GM18502 (cell line): ENCODE measurements at regions not wholly inside any gene's neighbourhood (a gene's known extent, or its start where the extent isn't known, plus 50 kb on each side); places are given as distances from the start of the nearest gene placed in this dataset.

ENCODE experiments used
- ATAC-seq: cut with Tn5 transposase; IDR thresholded peaks from one replicate; pipeline ENCODE4 v1.9.1; 2021; ENCODE audit warnings: mild to moderate bottlenecking; ENCODE audit not compliant: unreplicated experiment, poor library complexity

GRCh38 chr9:120230227-120230626, 349.7 kb downstream of the CDK5RAP2 start:
- no peak for ATAC-seq

- no peak for ATAC-seq
These were observed 358.1 kb downstream of the CDK5RAP2 start for GRCh38 chr9:120221844-120222243.

- ATAC-seq: no peak
These were observed 365.6 kb downstream of the CDK5RAP2 start for GRCh38 chr9:120214332-120214731.

- peak; percentile 16 for ATAC-seq
These were observed 367.1 kb downstream of the CDK5RAP2 start for GRCh38 chr9:120212853-120213200.

GRCh38 chr9:120212153-120212852, 367.7 kb downstream of the CDK5RAP2 start:
- peak; percentile 84 for ATAC-seq

- ATAC-seq: no peak
These were observed 369.7 kb downstream of the CDK5RAP2 start for GRCh38 chr9:120210274-120210673.

GRCh38 chr9:120202856-120203654, 376.9 kb downstream of the CDK5RAP2 start:
- ATAC-seq: no peak

- ATAC-seq: no peak
These were observed 381.9 kb downstream of the CDK5RAP2 start for GRCh38 chr9:120198027-120198426.

- ATAC-seq: no peak
These were observed 382.4 kb downstream of the CDK5RAP2 start for GRCh38 chr9:120197605-120198004.

- no peak for ATAC-seq
These were observed 388.8 kb downstream of the CDK5RAP2 start for GRCh38 chr9:120191141-120191540.

GRCh38 chr9:120187758-120188157, 392.2 kb downstream of the CDK5RAP2 start:
- no peak for ATAC-seq

- ATAC-seq: no peak
These were observed 393.7 kb downstream of the CDK5RAP2 start for GRCh38 chr9:120186276-120186675.

- ATAC-seq: no peak
These were observed 395.7 kb downstream of the CDK5RAP2 start for GRCh38 chr9:120184266-120184665.

GRCh38 chr9:120183615-120184014, 396.4 kb downstream of the CDK5RAP2 start:
- no peak for ATAC-seq

- ATAC-seq: no peak
These were observed 398.0 kb downstream of the CDK5RAP2 start for GRCh38 chr9:120182011-120182410.

- no peak for ATAC-seq
These were observed 402.8 kb downstream of the CDK5RAP2 start for GRCh38 chr9:120177121-120177520.

- ATAC-seq: no peak
These were observed 404.9 kb downstream of the CDK5RAP2 start for GRCh38 chr9:120175031-120175430.

GRCh38 chr9:120161776-120162175, 418.2 kb downstream of the CDK5RAP2 start:
- ATAC-seq: no peak

GRCh38 chr9:120158221-120158620, 421.7 kb downstream of the CDK5RAP2 start:
- ATAC-seq: no peak

- ATAC-seq: no peak
These were observed 423.6 kb downstream of the CDK5RAP2 start for GRCh38 chr9:120156376-120156775.

- no peak for ATAC-seq
These were observed 426.7 kb downstream of the CDK5RAP2 start for GRCh38 chr9:120153258-120153657.

- ATAC-seq: no peak
These were observed 427.7 kb downstream of the CDK5RAP2 start for GRCh38 chr9:120152295-120152694.
